Natural killer cell (primary cell): ENCODE measurements at regions not wholly inside any gene's neighbourhood (a gene's known extent, or its start where the extent isn't known, plus 50 kb on each side); places are given as distances from the start of the nearest gene placed in this dataset.

Source experiments
- ATAC-seq, 3 donors: fragments of 150-1000 bp in 2 of 3; fragments of 200-7000 bp in 1 of 3; cut with Tn5 transposase; 1 replicate in 1 of 3; 2 replicates in 2 of 3; pipeline ENCODE4 v1.10.0; 2021; ENCODE audit warnings: mild to moderate bottlenecking in 2 of 3, moderate library complexity in 2 of 3
- DNase-seq, 2 donors: peaks; one replicate each; pipeline versions ENCODE4 v3.0.0 to v3.0.0-alpha.2; 2013 to 2021; ENCODE audit warnings: mixed read lengths in 1 of 2
- H3K27ac ChIP-seq: one replicate; pipeline ENCODE4 v1.5.1; 2013; ENCODE audit warnings: mild to moderate bottlenecking, low read length
- H3K27me3 ChIP-seq: one replicate; pipeline ENCODE4 v1.6.1; 2013; ENCODE audit warnings: low read length; ENCODE audit not compliant: control insufficient read depth, insufficient read depth
- H3K36me3 ChIP-seq: one replicate; pipeline ENCODE4 v1.6.1; 2013; ENCODE audit warnings: low read length; ENCODE audit not compliant: control insufficient read depth, insufficient read depth
- H3K4me1 ChIP-seq: one replicate; pipeline ENCODE4 v1.6.1; 2013; ENCODE audit warnings: low read length; ENCODE audit not compliant: control insufficient read depth, insufficient read depth
- H3K4me3 ChIP-seq: one replicate; pipeline ENCODE4 v1.5.1; 2013; ENCODE audit warnings: low read length
- H3K9me3 ChIP-seq: one replicate; pipeline ENCODE4 v1.6.1; 2013; ENCODE audit warnings: low read length; ENCODE audit not compliant: control insufficient read depth, insufficient read depth
- H3K27ac Mint-ChIP-seq, 2 donors: one replicate each; pipeline ENCODE4 v1.8.0; 2022; ENCODE audit warnings: mild to moderate bottlenecking in 2 of 2, mixed read lengths in 2 of 2, moderate library complexity in 1 of 2
- H3K27me3 Mint-ChIP-seq, 2 donors: one replicate each; pipeline ENCODE4 v1.8.0; 2022; ENCODE audit warnings: low read depth in 2 of 2, mixed read lengths in 2 of 2
- H3K36me3 Mint-ChIP-seq: one replicate; pipeline ENCODE4 v1.8.0; 2022; ENCODE audit warnings: mixed read lengths
- H3K4me1 Mint-ChIP-seq, 2 donors: one replicate each; pipeline ENCODE4 v1.8.0; 2022; ENCODE audit warnings: mixed read lengths in 2 of 2
- H3K4me3 Mint-ChIP-seq: one replicate; pipeline ENCODE4 v1.8.0; 2022; ENCODE audit warnings: mild to moderate bottlenecking, moderate library complexity, mixed read lengths
- H3K9me3 Mint-ChIP-seq, 2 donors: one replicate each; pipeline ENCODE4 v1.8.0; 2022; ENCODE audit warnings: mixed read lengths in 2 of 2
- CTCF ChIP-seq: fragments of 200-600 bp; IDR thresholded peaks from one replicate; pipeline ENCODE4 v1.8.0; 2022; ENCODE audit warnings: antibody characterized with exemption
- WGBS: methylation state at CpG from one replicate; pipeline ENCODE4 v1.1.7; 2013; ENCODE audit warnings: missing lambda C conversion rate; ENCODE audit not compliant: insufficient coverage; 5-methylcytosine and 5-hydroxymethylcytosine counted together
- intact Hi-C: fragments of 100-400 bp; cut with micrococcal nuclease; formaldehyde crosslinking; loops from one replicate; pipeline ENCODE4 v1.14.2; 2022

GRCh38 chr16:86180244-86180643, 281.3 kb downstream of the IRF8 start:
- H3K4me3 ChIP-seq = no peak overlapping the region
- no peaks in the 10 kb centered on the region for H3K9me3 ChIP-seq
- H3K4me1 ChIP-seq = no peaks in the 10 kb centered on the region
- ATAC-seq (no peak), DNase-seq (no peak)
- H3K27me3 Mint-ChIP-seq = peaks cover 3 to 5% of the 10 kb centered on the region in 2 donors
- no peaks in the 10 kb centered on the region for H3K9me3 Mint-ChIP-seq
- no peaks in the 10 kb centered on the region for H3K36me3 Mint-ChIP-seq
- no peaks in the 10 kb centered on the region for H3K27me3 ChIP-seq
- no peak overlapping the region for H3K27ac ChIP-seq
- intact Hi-C loops = no loop called here
- H3K36me3 ChIP-seq = no peaks in the 10 kb centered on the region
- TF ChIP-seq CTCF = no peak
- WGBS = 84% methylated on average over 13 of the region's 13 CpGs
- H3K4me1 Mint-ChIP-seq = no peaks in the 10 kb centered on the region
- H3K27ac Mint-ChIP-seq = no peak overlapping the region
- no peak overlapping the region for H3K4me3 Mint-ChIP-seq

GRCh38 chr16:86180780-86181179, 281.8 kb downstream of the IRF8 start:
- no peak overlapping the region for H3K4me3 ChIP-seq
- no peak overlapping the region for H3K27ac ChIP-seq
- no peak for TF ChIP-seq CTCF
- 94% methylated on average over 4 of the region's 4 CpGs for WGBS
- H3K27ac Mint-ChIP-seq = no peak overlapping the region
- peaks cover 5 to 8% of the 10 kb centered on the region in 2 donors for H3K27me3 Mint-ChIP-seq
- no peaks in the 10 kb centered on the region for H3K36me3 Mint-ChIP-seq
- no peaks in the 10 kb centered on the region for H3K4me1 ChIP-seq
- no peaks in the 10 kb centered on the region for H3K9me3 Mint-ChIP-seq
- DNase-seq = no peak
- no peaks in the 10 kb centered on the region for H3K9me3 ChIP-seq
- peak in 1 of 3 donors; percentile 19 for ATAC-seq
- H3K36me3 ChIP-seq = no peaks in the 10 kb centered on the region
- no peaks in the 10 kb centered on the region for H3K27me3 ChIP-seq
- no peak overlapping the region for H3K4me3 Mint-ChIP-seq
- intact Hi-C loops = no loop called here
- H3K4me1 Mint-ChIP-seq = no peaks in the 10 kb centered on the region

GRCh38 chr16:86181526-86181925, 282.6 kb downstream of the IRF8 start:
- no peaks in the 10 kb centered on the region for H3K9me3 Mint-ChIP-seq
- 91% methylated on average over 15 of the region's 15 CpGs for WGBS

More at GRCh38 chr16:86181526-86181925, 282.6 kb downstream of the IRF8 start:
- no peaks in the 10 kb centered on the region for H3K36me3 Mint-ChIP-seq
- Histone ChIP-seq H3K27ac (no peak overlapping the region), H3K4me3 (no peak overlapping the region), H3K4me1 (no peaks in the 10 kb centered on the region), H3K36me3 (no peaks in the 10 kb centered on the region), H3K27me3 (no peaks in the 10 kb centered on the region), H3K9me3 (no peaks in the 10 kb centered on the region)
- DNase-seq (no peak), ATAC-seq (no peak)
- peaks cover 3 to 16% of the 10 kb centered on the region in 2 donors for H3K27me3 Mint-ChIP-seq
- intact Hi-C loops = no loop called here
- no peak for TF ChIP-seq CTCF
- H3K4me1 Mint-ChIP-seq = no peaks in the 10 kb centered on the region
- H3K27ac Mint-ChIP-seq = no peak overlapping the region
- no peak overlapping the region for H3K4me3 Mint-ChIP-seq
